Body of pancreas (tissue), 4 donors: ENCODE measurements at regions not wholly inside any gene's neighbourhood (a gene's known extent, or its start where the extent isn't known, plus 50 kb on each side); places are given as distances from the start of the nearest gene placed in this dataset.

Source experiments
- CTCF ChIP-seq, 7 experiments: fragments of 450-650 bp in 4 of 7; fragments of 200-600 bp in 3 of 7; sonication (generic) in 3 of 7; IDR thresholded peaks; one replicate each; pipeline ENCODE4 v1.5.1; 2016 to 2019; ENCODE audit warnings: antibody characterized with exemption in 7 of 7
- POLR2A ChIP-seq, 3 donors: fragments of 450-650 bp; IDR thresholded peaks; one replicate each; pipeline ENCODE4 v1.6.1; 2016; ENCODE audit warnings: antibody characterized with exemption in 3 of 3, mild to moderate bottlenecking in 2 of 3

- TF ChIP-seq CTCF (IDR thresholded peaks at IDR 0.05) (no peak), POLR2A (IDR thresholded peaks at IDR 0.05) (no peak)
Measured at GRCh38 chr3:117281371-117281770, 571.8 kb downstream of the TUSC7 start.
